A549 (cell line): ENCODE measurements at regions not wholly inside any gene's neighbourhood (a gene's known extent, or its start where the extent isn't known, plus 50 kb on each side); places are given as distances from the start of the nearest gene placed in this dataset.

Experiments
- BHLHE40 ChIP-seq: IDR thresholded peaks from 2 replicates; pipeline ENCODE4 v1.6.1; 2012; ENCODE audit warnings: low read depth, low read length, inconsistent platforms
- CEBPB ChIP-seq, 2 experiments: fragments of >200 bp in 1 of 2; sonication (Bioruptor Twin) in 1 of 2; formaldehyde crosslinking in 1 of 2; IDR thresholded peaks; 2 replicates each; pipeline ENCODE4 v1.6.1; 2012 to 2016
- CHD4 ChIP-seq: fragments of 200-600 bp; sonication (generic); IDR thresholded peaks from 2 replicates; pipeline ENCODE4 v1.6.1; 2016; ENCODE audit warnings: antibody characterized with exemption, mild to moderate bottlenecking, borderline replicate concordance
- EP300 ChIP-seq, 2 experiments: fragments of >200 bp; sonication (Bioruptor Twin); formaldehyde crosslinking; IDR thresholded peaks; 2 replicates in 1 of 2; 3 replicates in 1 of 2; pipeline ENCODE4 v1.6.1; 2016 to 2017
- JUNB ChIP-seq: fragments of >200 bp; sonication (Bioruptor Twin); formaldehyde crosslinking; IDR thresholded peaks from 2 replicates; pipeline ENCODE4 v1.6.1; 2016
- NR3C1 ChIP-seq: fragments of >200 bp; sonication (Bioruptor Twin); formaldehyde crosslinking; IDR thresholded peaks from 3 replicates; pipeline ENCODE4 v1.6.1; 2017
- PHF8 ChIP-seq: fragments of 200-600 bp; sonication (generic); IDR thresholded peaks from 2 replicates; pipeline ENCODE4 v1.6.1; 2016; ENCODE audit warnings: low read depth, mild to moderate bottlenecking, antibody characterized with exemption, moderate library complexity, borderline replicate concordance
- POLR2A ChIP-seq: IDR thresholded peaks from 2 replicates; pipeline ENCODE4 v1.6.1; 2012; ENCODE audit warnings: mild to moderate bottlenecking, low read length
- RFX5 ChIP-seq: fragments of 450-650 bp; IDR thresholded peaks from 2 replicates; pipeline ENCODE4 v1.7.1; 2014; ENCODE audit warnings: antibody characterized with exemption, mild to moderate bottlenecking, moderate library complexity
- SMC3 ChIP-seq: fragments of >200 bp; sonication (Bioruptor Twin); formaldehyde crosslinking; IDR thresholded peaks from 3 replicates; pipeline ENCODE4 v1.6.1; 2018; ENCODE audit warnings: inconsistent platforms
- TF ChIP-seq, protein P1 (sequence below): fragments of 200-600 bp; sonication (generic); IDR thresholded peaks from 2 replicates; pipeline ENCODE4 v1.6.1; 2016; ENCODE audit warnings: antibody characterized with exemption, mild to moderate bottlenecking, moderate library complexity
- TF ChIP-seq, protein P2 (sequence below): fragments of >200 bp; sonication (Bioruptor Twin); formaldehyde crosslinking; IDR thresholded peaks from 3 replicates; pipeline ENCODE4 v1.5.1; 2016
- TF ChIP-seq, protein P3 (sequence below): fragments of 450-650 bp; IDR thresholded peaks from 2 replicates; pipeline ENCODE4 v1.6.1; 2014; ENCODE audit warnings: antibody characterized with exemption
- TF ChIP-seq, protein P4 (sequence below): IDR thresholded peaks from 2 replicates; pipeline ENCODE4 v1.6.1; 2012

DNA sequence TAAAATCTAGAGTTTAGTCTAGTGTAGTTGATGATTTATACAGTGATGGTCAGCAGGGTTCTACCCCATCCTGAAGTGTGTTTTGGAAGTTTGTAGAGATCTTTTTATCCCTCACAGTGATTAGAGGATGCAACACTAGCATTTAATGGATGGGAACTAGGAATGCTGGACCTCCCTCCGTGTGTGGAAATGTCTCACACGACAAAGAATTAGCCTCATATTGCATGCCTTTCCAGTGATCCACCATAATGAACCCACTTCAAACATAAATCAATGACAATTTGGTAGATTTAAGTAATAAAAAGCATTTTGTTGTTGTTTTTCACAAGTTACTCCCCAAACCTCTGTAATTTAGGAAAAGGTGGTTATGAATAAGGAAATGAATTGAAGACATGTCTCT, 82.5 kb upstream of the LMNB1 start:
- no peak for TF ChIP-seq SMC3
- no peak for TF ChIP-seq CEBPB (IDR thresholded peaks at IDR 0.05)
- no peak for TF ChIP-seq PHF8
- no peak for TF ChIP-seq RFX5
- TF ChIP-seq POLR2A = no peak
- TF ChIP-seq, protein P1, sequence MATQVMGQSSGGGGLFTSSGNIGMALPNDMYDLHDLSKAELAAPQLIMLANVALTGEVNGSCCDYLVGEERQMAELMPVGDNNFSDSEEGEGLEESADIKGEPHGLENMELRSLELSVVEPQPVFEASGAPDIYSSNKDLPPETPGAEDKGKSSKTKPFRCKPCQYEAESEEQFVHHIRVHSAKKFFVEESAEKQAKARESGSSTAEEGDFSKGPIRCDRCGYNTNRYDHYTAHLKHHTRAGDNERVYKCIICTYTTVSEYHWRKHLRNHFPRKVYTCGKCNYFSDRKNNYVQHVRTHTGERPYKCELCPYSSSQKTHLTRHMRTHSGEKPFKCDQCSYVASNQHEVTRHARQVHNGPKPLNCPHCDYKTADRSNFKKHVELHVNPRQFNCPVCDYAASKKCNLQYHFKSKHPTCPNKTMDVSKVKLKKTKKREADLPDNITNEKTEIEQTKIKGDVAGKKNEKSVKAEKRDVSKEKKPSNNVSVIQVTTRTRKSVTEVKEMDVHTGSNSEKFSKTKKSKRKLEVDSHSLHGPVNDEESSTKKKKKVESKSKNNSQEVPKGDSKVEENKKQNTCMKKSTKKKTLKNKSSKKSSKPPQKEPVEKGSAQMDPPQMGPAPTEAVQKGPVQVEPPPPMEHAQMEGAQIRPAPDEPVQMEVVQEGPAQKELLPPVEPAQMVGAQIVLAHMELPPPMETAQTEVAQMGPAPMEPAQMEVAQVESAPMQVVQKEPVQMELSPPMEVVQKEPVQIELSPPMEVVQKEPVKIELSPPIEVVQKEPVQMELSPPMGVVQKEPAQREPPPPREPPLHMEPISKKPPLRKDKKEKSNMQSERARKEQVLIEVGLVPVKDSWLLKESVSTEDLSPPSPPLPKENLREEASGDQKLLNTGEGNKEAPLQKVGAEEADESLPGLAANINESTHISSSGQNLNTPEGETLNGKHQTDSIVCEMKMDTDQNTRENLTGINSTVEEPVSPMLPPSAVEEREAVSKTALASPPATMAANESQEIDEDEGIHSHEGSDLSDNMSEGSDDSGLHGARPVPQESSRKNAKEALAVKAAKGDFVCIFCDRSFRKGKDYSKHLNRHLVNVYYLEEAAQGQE = no peak
- TF ChIP-seq, protein P2, sequence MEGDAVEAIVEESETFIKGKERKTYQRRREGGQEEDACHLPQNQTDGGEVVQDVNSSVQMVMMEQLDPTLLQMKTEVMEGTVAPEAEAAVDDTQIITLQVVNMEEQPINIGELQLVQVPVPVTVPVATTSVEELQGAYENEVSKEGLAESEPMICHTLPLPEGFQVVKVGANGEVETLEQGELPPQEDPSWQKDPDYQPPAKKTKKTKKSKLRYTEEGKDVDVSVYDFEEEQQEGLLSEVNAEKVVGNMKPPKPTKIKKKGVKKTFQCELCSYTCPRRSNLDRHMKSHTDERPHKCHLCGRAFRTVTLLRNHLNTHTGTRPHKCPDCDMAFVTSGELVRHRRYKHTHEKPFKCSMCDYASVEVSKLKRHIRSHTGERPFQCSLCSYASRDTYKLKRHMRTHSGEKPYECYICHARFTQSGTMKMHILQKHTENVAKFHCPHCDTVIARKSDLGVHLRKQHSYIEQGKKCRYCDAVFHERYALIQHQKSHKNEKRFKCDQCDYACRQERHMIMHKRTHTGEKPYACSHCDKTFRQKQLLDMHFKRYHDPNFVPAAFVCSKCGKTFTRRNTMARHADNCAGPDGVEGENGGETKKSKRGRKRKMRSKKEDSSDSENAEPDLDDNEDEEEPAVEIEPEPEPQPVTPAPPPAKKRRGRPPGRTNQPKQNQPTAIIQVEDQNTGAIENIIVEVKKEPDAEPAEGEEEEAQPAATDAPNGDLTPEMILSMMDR = no peak
- TF ChIP-seq, protein P3, sequence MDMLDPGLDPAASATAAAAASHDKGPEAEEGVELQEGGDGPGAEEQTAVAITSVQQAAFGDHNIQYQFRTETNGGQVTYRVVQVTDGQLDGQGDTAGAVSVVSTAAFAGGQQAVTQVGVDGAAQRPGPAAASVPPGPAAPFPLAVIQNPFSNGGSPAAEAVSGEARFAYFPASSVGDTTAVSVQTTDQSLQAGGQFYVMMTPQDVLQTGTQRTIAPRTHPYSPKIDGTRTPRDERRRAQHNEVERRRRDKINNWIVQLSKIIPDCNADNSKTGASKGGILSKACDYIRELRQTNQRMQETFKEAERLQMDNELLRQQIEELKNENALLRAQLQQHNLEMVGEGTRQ = no peak
- TF ChIP-seq CHD4 = no peak
- no peak for TF ChIP-seq NR3C1
- no peak for TF ChIP-seq BHLHE40
- no peak for TF ChIP-seq JUNB
- TF ChIP-seq, protein P4, sequence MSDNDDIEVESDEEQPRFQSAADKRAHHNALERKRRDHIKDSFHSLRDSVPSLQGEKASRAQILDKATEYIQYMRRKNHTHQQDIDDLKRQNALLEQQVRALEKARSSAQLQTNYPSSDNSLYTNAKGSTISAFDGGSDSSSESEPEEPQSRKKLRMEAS = no peak
- no peak for TF ChIP-seq EP300 (IDR thresholded peaks at IDR 0.05)
